GM19438 (cell line): ENCODE measurements at regions not wholly inside any gene's neighbourhood (a gene's known extent, or its start where the extent isn't known, plus 50 kb on each side); places are given as distances from the start of the nearest gene placed in this dataset.

Experiments used
- ATAC-seq: cut with Tn5 transposase; IDR thresholded peaks from one replicate; pipeline ENCODE4 v1.9.1; 2021; ENCODE audit warnings: low read depth; ENCODE audit not compliant: unreplicated experiment

- no peak for ATAC-seq
Observed at GRCh38 chr11:95495706-95496105, 264.7 kb upstream of the SESN3 start.

GRCh38 chr11:95494856-95495255 is 263.9 kb upstream of the SESN3 start:
- ATAC-seq = no peak

- ATAC-seq = no peak
Observed at GRCh38 chr11:95494167-95494566, 263.2 kb upstream of the SESN3 start.

GRCh38 chr11:95490625-95491024 is 259.6 kb upstream of the SESN3 start:
- ATAC-seq = no peak

- ATAC-seq = no peak
Observed at GRCh38 chr11:95487938-95488337, 256.9 kb upstream of the SESN3 start.

GRCh38 chr11:95487391-95487790 is 256.4 kb upstream of the SESN3 start:
- peak; percentile 99 for ATAC-seq

GRCh38 chr11:95486979-95487378 is 256.0 kb upstream of the SESN3 start:
- no peak for ATAC-seq

- ATAC-seq = no peak
Observed at GRCh38 chr11:95486466-95486865, 255.5 kb upstream of the SESN3 start.

- no peak for ATAC-seq
Observed at GRCh38 chr11:95485115-95485900, 254.3 kb upstream of the SESN3 start.

- ATAC-seq = no peak
Observed at GRCh38 chr11:95483339-95483738, 252.3 kb upstream of the SESN3 start.

GRCh38 chr11:95478003-95478402 is 247.0 kb upstream of the SESN3 start:
- no peak for ATAC-seq

- no peak for ATAC-seq
Observed at GRCh38 chr11:95469258-95469657, 238.3 kb upstream of the SESN3 start.

GRCh38 chr11:95466416-95466815 is 235.4 kb upstream of the SESN3 start:
- ATAC-seq = peak; percentile 68

- no peak for ATAC-seq
Observed at GRCh38 chr11:95465887-95466286, 234.9 kb upstream of the SESN3 start.

GRCh38 chr11:95461858-95462257 is 230.9 kb upstream of the SESN3 start:
- ATAC-seq = no peak

GRCh38 chr11:95461348-95461747 is 230.3 kb upstream of the SESN3 start:
- no peak for ATAC-seq

- no peak for ATAC-seq
Observed at GRCh38 chr11:95459291-95460042, 228.5 kb upstream of the SESN3 start.

GRCh38 chr11:95456714-95457491 is 225.9 kb upstream of the SESN3 start:
- ATAC-seq = no peak

GRCh38 chr11:95455228-95455970 is 224.4 kb upstream of the SESN3 start:
- peak; percentile 88 for ATAC-seq

GRCh38 chr11:95453616-95454171 is 222.7 kb upstream of the SESN3 start:
- ATAC-seq = no peak
